ENCODE measurements at regions not wholly inside any gene's neighbourhood (a gene's known extent, or its start where the extent isn't known, plus 50 kb on each side); places are given as distances from the start of the nearest gene placed in this dataset.

DNA sequence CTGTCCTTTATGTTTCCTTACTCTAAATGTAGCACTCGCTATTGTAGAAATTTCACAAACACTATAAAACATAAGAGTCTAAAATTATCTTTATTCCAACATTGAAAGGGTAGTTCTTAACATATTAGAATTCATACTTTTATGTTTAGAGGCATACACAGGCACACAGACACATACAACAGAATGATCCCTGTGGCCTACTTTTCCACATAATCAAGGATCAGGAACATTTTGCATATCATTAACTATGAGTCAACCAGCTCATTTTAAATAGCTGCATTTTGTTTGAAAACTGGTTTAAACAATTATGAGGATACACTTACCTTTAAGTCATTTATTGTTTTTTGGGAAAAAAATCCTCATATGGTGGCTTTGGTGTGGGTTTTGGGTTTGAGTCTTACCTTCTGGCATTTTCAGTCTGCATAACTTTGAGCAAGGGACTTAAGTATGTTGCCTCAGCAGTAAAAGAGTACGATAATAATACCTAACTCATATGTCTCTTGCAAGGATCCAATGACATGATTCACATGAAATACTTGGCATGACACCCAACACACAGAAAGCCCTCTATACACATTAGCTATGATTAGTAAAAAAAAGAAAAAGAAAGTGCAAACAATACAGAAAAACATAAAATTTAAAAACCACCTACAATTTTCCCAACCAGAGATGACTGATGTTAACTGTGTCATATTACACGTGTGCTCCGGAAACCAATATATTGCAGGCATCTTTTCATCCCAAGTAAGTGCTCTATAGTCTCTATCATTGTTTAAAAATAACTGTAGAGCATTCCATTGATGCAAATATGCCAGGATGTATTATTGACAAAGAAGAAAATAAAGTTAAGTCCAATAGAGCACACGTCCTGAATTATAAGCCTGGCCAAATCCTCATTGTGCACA, 213.1 kb upstream of the ADAMTS9 start:
- no peak for DNase-seq (ENCODE audit: low read depth, low spot score)
- ChIA-PET POLR2A (no interaction called here), CTCF (no interaction called here)
- H3K4me3 ChIP-seq (ENCODE audit: low read depth, low read length), result no peak overlapping the region
- TF ChIP-seq, protein P1, sequence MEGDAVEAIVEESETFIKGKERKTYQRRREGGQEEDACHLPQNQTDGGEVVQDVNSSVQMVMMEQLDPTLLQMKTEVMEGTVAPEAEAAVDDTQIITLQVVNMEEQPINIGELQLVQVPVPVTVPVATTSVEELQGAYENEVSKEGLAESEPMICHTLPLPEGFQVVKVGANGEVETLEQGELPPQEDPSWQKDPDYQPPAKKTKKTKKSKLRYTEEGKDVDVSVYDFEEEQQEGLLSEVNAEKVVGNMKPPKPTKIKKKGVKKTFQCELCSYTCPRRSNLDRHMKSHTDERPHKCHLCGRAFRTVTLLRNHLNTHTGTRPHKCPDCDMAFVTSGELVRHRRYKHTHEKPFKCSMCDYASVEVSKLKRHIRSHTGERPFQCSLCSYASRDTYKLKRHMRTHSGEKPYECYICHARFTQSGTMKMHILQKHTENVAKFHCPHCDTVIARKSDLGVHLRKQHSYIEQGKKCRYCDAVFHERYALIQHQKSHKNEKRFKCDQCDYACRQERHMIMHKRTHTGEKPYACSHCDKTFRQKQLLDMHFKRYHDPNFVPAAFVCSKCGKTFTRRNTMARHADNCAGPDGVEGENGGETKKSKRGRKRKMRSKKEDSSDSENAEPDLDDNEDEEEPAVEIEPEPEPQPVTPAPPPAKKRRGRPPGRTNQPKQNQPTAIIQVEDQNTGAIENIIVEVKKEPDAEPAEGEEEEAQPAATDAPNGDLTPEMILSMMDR (IDR thresholded peaks at IDR 0.05; ENCODE audit: insufficient read depth, low read length, missing control alignments), result no peak

DNA sequence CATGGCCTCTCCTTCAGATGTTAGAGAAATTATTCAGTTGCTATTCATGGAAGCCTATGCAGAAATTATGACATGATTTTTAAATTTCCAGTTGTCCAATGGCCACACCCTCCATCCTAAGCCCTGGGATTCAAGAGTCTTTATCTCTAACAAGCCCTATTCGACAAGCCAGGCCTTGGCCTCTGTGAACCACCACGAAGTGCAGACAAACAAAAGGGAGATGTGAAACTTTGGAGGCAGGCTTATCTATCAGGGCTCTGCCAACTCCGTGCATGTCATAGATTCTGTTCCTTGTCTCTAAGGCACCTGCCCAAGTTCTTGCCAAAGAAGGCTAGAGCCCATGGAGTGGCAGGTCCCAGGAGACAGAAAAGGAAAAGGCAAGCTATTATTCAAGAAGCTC, 212.4 kb upstream of the ADAMTS9 start:
- ChIA-PET POLR2A (no interaction called here), CTCF (no interaction called here)
- H3K4me3 ChIP-seq (ENCODE audit: low read depth, low read length), result no peak overlapping the region
- TF ChIP-seq, protein P1 (IDR thresholded peaks at IDR 0.05; ENCODE audit: insufficient read depth, low read length, missing control alignments), result no peak
- DNase-seq (ENCODE audit: low read depth, low spot score), result no peak

DNA sequence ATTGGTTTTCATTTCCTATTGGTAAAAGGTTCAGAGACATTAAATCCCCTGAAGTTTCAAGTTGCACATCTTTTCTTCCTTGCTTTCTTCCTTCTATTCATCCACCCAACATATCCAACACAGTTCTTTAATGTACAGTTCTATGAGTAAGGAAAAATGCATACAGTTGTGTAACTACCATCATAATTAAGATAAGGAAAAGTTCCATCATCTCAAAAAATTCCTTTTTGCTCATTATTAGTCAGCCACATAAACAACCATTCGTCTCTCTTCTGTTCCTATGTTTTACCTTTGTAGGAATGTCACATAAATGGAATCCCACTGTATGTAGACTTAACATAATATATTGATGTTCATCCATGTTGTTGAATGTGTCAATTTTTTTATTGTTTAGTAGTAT, 211.1 kb upstream of the ADAMTS9 start:
- no peak overlapping the region for H3K4me3 ChIP-seq (ENCODE audit: low read depth, low read length)
- no peak for DNase-seq (ENCODE audit: low read depth, low spot score)
- ChIA-PET POLR2A (no interaction called here), CTCF (no interaction called here)
- TF ChIP-seq, protein P1 (IDR thresholded peaks at IDR 0.05; ENCODE audit: insufficient read depth, low read length, missing control alignments), result no peak

- no peak for DNase-seq (ENCODE audit: low read depth, low spot score)
- CTCF ChIA-PET, result no interaction called here
- POLR2A ChIA-PET, result no interaction called here
- H3K4me3 ChIP-seq (ENCODE audit: low read depth, low read length), result no peak overlapping the region
- TF ChIP-seq, protein P1 (IDR thresholded peaks at IDR 0.05; ENCODE audit: insufficient read depth, low read length, missing control alignments), result no peak
Measured at GRCh38 chr3:64895991-64896895, 208.4 kb upstream of the ADAMTS9 start.

DNA sequence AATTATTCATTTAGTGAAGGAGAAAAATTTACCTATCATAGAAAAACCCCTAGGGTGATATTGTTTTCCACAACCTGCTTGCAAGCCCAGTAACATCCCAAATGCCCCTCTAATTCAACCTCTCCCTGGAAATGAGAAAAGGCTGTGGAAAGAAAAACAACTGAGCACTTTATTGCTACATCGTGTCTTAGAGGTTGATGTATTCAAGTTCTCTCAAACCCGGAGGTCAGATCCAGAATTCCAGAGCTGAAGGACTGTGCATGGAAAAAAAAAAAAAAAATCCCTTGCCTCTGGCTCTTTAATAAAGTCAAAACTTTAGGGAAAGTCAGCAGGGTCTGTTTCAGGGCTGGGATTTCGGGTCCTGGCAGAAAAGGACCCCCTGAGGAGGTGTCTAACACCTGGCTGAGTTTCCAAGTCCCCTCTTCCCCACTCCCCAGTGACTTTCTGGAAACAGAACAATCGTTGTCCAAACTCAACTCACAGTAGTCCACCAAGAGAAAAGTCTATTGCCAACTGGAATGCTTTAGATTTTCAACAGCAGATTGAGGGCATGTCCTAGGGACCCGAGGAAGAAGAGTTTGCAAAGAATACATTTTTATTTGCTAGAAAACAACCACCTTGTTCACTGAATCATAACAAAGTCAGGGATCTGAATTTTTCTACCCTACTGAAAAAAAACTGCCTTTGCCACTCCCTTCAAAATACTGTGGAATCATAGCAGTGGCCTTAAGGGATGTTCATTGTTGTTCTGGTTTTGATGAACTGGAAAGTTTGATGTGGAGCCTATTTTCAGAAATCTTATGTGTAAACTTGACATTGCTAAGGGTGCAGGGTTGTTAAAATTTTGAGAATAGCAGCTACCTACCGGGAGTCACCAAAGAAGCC, 207.5 kb upstream of the ADAMTS9 start:
- TF ChIP-seq, protein P1 (IDR thresholded peaks at IDR 0.05; ENCODE audit: insufficient read depth, low read length, missing control alignments), result no peak
- no peak overlapping the region for H3K4me3 ChIP-seq (ENCODE audit: low read depth, low read length)
- ChIA-PET POLR2A (no interaction called here), CTCF (no interaction called here)
- no peak for DNase-seq (ENCODE audit: low read depth, low spot score)

All from AG04449 (cell line).